ENCODE measurements at regions not wholly inside any gene's neighbourhood (a gene's known extent, or its start where the extent isn't known, plus 50 kb on each side); places are given as distances from the start of the nearest gene placed in this dataset.
"Not testable (repeated sequence)": the region's sequence is repeated elsewhere in the genome, so short reads cannot be mapped to it uniquely, and the experiment has no call there.

GRCh38 chr19:56980906-56981305 is 138.9 kb upstream of the USP29 start:
- intact Hi-C loops (cut with DNase I) = no loop called here
- DNase-seq = no peak
- Histone ChIP-seq H3K4me1 (no peaks in the 10 kb centered on the region), H3K9me3 (peaks cover 0 to 12% (median 2%) of the 10 kb centered on the region in 4 donors), H3K4me3 (no peak overlapping the region), H3K27ac (no peak overlapping the region), H3K36me3 (no peaks in the 10 kb centered on the region), H3K27me3 (no peaks in the 10 kb centered on the region)
- TF ChIP-seq EP300 (IDR thresholded peaks at IDR 0.05) (no peak), POLR2AphosphoS5 (IDR thresholded peaks at IDR 0.05) (no peak), CTCF (IDR thresholded peaks at IDR 0.05) (no peak), POLR2A (IDR thresholded peaks at IDR 0.05) (no peak)
- 70 to 76% methylated on average over 16 of the region's 16 CpGs for WGBS, 2 donors

GRCh38 chr19:56981440-56981839 is 138.3 kb upstream of the USP29 start:
- not testable (repeated sequence) for H3K36me3 ChIP-seq, DNase-seq

GRCh38 chr19:56983171-56983570 is 136.6 kb upstream of the USP29 start:
- Histone ChIP-seq H3K4me3 (no peak overlapping the region), H3K27me3 (no peaks in the 10 kb centered on the region), H3K9me3 (peaks cover 0 to 16% (median 2%) of the 10 kb centered on the region in 4 donors), H3K27ac (no peak overlapping the region), H3K4me1 (no peaks in the 10 kb centered on the region), H3K36me3 (no peaks in the 10 kb centered on the region)
- no peak for TF ChIP-seq POLR2AphosphoS5 (IDR thresholded peaks at IDR 0.05)
- no peak for TF ChIP-seq POLR2A (IDR thresholded peaks at IDR 0.05)
- no peak for TF ChIP-seq EP300 (IDR thresholded peaks at IDR 0.05)
- no peak for DNase-seq
- intact Hi-C loops (cut with DNase I) = no loop called here
- 45 to 59% methylated on average over 7 of the region's 7 CpGs for WGBS, 2 donors

More at GRCh38 chr19:56981440-56981839, 138.3 kb upstream of the USP29 start:
- H3K4me1 ChIP-seq; intact Hi-C loops (cut with DNase I); H3K4me3 ChIP-seq; H3K27ac ChIP-seq; H3K27me3 ChIP-seq: not testable (repeated sequence)
- peaks cover 0 to 12% (median 2%) of the 10 kb centered on the region in 4 donors for H3K9me3 ChIP-seq
- 85 to 86% methylated on average over 10 of the region's 10 CpGs for WGBS, 2 donors

DNA sequence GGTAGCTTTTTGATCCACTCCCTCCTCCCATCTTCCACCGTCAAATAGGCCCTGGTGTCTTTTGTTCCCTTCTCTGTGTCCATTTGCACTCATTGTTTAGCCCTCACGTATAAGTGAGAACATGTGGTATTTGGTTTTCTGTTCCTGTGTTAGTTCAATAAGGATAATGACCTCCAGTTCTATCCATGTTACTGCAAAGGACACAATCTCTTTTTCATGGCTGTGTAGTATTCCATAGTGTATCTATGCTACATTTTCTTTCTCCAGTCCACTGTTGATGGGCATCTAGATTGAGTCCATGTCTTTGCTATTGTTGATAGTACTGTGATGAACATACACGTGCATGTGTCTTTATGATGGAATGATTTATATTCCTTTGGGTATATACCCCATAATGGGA is 136.0 kb upstream of the USP29 start:
- no peak for TF ChIP-seq EP300 (IDR thresholded peaks at IDR 0.05)
- TF ChIP-seq POLR2A (IDR thresholded peaks at IDR 0.05) = no peak
- TF ChIP-seq CTCF (IDR thresholded peaks at IDR 0.05) = no peak
- no peak for TF ChIP-seq POLR2AphosphoS5 (IDR thresholded peaks at IDR 0.05)
- H3K4me1 ChIP-seq = no peaks in the 10 kb centered on the region
- H3K27ac ChIP-seq = no peak overlapping the region
- no peak for DNase-seq
- 86 to 92% methylated on average over 3 of the region's 3 CpGs for WGBS, 2 donors
- peaks cover 0 to 16% (median 2%) of the 10 kb centered on the region in 4 donors for H3K9me3 ChIP-seq
- H3K4me3 ChIP-seq = no peak overlapping the region
- intact Hi-C loops (cut with DNase I) = no loop called here
- no peaks in the 10 kb centered on the region for H3K27me3 ChIP-seq
- H3K36me3 ChIP-seq = no peaks in the 10 kb centered on the region

DNA sequence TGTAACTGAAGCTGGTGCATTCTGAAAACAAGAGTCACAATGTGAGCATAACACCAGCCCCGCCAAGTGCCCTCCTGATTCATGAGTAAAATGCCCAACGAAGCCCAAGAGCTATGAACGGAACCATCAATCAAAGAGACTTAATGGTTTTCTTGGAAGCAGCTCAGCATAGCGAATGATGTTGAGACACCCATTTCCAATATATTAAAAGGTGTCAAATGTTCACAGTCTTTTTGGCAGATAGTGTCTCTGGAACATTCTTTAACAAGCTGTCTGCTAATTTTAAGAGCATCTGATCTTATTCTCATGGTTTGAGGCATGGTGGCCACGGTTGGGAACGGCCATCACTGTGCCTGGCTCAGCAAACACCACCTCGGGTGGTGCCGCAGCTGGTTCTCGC is 133.4 kb upstream of the USP29 start:
- intact Hi-C loops (cut with DNase I) = no loop called here
- Histone ChIP-seq H3K9me3 (peaks cover 0 to 12% (median 2%) of the 10 kb centered on the region in 4 donors), H3K27me3 (no peaks in the 10 kb centered on the region), H3K4me3 (no peak overlapping the region), H3K36me3 (no peaks in the 10 kb centered on the region), H3K4me1 (no peaks in the 10 kb centered on the region), H3K27ac (no peak overlapping the region)
- WGBS, 2 donors = 71 to 73% methylated on average over 9 of the region's 9 CpGs
- no peak for TF ChIP-seq CTCF (IDR thresholded peaks at IDR 0.05)
- TF ChIP-seq POLR2AphosphoS5 (IDR thresholded peaks at IDR 0.05) = no peak
- TF ChIP-seq EP300 (IDR thresholded peaks at IDR 0.05) = no peak
- no peak for TF ChIP-seq POLR2A (IDR thresholded peaks at IDR 0.05)
- DNase-seq = no peak

DNA sequence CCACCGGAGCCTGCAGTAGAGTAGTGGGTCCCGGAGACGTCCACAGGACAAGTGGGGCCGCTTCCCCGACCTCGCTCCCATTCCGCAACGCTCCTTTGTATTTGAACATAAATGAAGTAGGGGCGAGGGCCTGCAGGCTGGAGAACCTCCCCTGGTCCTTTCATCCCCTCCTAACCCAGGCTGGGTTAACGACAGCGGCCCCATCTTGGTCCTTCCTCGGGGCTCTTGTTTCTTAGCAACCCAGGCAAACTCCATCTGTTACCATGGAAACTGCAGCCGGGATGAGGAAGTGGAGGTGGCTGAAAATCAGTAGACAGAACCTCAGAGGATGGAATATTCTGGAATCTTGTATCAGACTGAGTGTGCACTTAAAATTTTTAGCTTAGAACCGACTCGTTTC is 132.6 kb upstream of the USP29 start:
- DNase-seq = no peak
- H3K4me1 ChIP-seq = no peaks in the 10 kb centered on the region

More for the DNA sequence above, 132.6 kb upstream of the USP29 start:
- Histone ChIP-seq H3K27me3 (no peaks in the 10 kb centered on the region), H3K36me3 (no peaks in the 10 kb centered on the region), H3K27ac (no peak overlapping the region), H3K9me3 (peaks cover 0 to 8% (median 2%) of the 10 kb centered on the region in 4 donors), H3K4me3 (no peak overlapping the region)
- TF ChIP-seq POLR2A (IDR thresholded peaks at IDR 0.05) (no peak), CTCF (IDR thresholded peaks at IDR 0.05) (no peak), EP300 (IDR thresholded peaks at IDR 0.05) (no peak), POLR2AphosphoS5 (IDR thresholded peaks at IDR 0.05) (no peak)
- 83 to 86% methylated on average over 15 of the region's 15 CpGs for WGBS, 2 donors
- intact Hi-C loops (cut with DNase I) = no loop called here
